ENCODE measurements at regions not wholly inside any gene's neighbourhood (a gene's known extent, or its start where the extent isn't known, plus 50 kb on each side); places are given as distances from the start of the nearest gene placed in this dataset.

GRCh38 chr20:50312682-50313521 lies 122.3 kb downstream of the CEBPB start:
- DNase-seq (ENCODE audit: low read depth in 2 of 2) = no peak

DNA sequence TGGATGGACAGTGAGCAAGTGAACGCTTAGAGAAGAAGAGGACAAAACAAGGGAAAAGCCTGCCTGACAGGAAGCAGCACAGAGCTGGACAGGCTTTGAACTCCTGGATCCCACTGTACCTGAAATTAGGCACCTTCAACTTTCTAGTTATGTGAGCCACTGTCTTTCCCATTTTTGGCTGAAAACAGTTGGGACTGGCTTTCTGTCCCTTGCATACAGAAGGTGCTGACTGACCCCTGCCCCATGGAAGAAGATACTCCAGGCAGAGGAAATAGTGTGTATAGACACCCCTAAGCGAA lies 122.8 kb downstream of the CEBPB start:
- DNase-seq (ENCODE audit: low read depth in 2 of 2) = no peak

DNA sequence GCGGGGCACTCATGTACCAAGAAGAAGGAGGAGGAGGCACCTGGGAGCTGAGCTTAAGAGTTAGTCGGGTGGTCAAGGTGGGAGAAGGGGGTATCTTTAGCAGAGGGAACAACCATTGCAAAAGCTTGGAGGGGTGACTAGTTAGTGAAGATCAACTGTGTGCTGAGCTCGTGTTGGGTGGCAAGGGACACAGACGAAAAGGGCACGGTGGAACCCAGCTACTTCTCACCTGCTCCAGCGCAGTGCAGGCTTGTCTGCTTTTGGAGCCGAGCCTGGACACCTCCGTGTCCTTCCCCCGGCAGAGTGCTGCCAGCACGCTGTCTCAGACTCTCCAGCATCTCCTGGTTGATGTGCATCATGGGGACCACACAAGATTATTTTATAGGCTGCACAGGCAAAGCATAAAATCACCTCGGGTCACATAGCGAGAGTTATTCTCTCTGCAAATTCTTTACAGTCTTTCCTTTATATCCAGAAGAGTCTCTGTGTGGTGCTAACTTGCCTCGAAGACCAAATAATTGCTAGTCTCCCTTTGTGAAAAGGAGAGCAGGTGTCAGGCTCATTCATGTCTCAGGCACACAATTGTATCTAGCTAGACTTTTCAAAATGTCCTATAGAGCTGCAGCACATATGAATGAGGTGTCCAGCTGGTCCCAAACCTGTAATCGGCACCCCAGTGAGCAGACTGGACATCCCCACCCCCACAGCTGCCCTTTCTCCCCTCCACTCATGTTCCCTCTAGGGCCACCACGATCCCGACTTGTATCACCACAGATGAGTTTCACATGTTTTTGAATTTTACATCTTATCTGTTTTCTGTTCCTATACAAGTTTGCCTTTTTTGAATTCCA lies 123.4 kb downstream of the CEBPB start:
- DNase-seq (ENCODE audit: low read depth in 2 of 2) = no peak

GRCh38 chr20:50314678-50315335 lies 124.2 kb downstream of the CEBPB start:
- DNase-seq (ENCODE audit: low read depth in 2 of 2) = no peak

- DNase-seq (ENCODE audit: low read depth in 2 of 2) = no peak
These were observed 125.2 kb downstream of the CEBPB start for GRCh38 chr20:50315586-50316551.

DNA sequence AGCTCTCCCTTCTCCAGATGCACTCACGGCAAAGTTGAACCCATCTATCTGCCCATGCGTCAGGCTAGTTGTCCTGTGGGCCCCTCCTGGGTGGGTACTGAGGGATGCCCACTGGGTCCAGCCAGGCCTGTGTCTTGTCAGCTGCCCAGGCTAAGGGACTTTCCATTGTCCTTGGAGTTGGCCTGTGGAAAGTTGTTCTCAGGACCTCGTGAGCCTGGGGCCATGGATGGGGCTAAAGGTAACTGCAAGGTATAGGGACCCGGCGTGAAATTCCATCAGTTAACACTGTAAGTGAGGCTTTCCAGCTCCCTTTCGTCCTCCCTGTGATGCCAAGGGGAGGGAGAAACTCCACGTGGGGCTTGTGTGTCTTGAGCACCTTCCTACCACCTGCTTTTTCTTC lies 126.5 kb downstream of the CEBPB start:
- DNase-seq (ENCODE audit: low read depth in 2 of 2) = no peak

DNA sequence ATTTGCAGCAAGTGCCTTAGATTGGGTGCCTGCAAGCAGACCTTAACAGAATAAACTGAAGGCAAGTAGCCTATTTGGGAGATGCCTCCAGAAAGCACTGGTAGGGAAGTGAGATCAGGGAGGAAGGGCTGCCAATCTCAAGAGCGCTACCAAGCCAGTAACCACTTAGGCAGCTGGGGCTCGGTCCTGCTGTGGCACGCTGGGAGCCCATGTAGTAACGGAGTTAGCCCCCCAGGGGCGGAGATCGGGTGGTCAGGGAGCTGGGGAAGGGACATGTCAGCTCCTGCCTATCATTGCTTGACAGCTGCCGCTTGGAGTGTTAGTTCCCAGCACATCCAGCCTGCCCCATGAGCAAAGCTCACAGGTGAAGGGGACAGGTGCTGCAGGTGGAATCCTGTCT lies 127.0 kb downstream of the CEBPB start:
- no peak for DNase-seq (ENCODE audit: low read depth in 2 of 2)

DNA sequence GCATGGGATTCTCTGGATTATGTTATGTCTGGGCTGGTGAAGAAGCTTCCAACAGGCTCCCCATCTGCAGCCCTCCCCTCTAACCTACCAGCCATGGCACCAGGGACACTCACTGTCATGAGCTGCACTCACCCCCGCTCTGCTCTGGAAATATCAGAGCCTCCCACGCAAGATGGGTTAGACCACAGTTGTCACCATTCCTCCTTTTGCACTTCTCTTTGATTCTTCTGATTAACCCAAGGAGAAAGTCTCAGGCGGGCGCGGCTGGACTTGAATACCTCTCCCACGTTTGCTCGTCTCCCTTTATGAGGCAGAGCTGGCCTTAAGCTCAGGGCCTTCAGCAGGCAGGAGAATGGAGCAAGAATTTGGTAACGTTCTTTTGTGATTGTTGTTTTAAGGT lies 128.1 kb downstream of the CEBPB start:
- no peak for DNase-seq (ENCODE audit: low read depth in 2 of 2)

GRCh38 chr20:50320005-50320900 lies 129.6 kb downstream of the CEBPB start:
- DNase-seq (ENCODE audit: low read depth in 2 of 2) = no peak

DNA sequence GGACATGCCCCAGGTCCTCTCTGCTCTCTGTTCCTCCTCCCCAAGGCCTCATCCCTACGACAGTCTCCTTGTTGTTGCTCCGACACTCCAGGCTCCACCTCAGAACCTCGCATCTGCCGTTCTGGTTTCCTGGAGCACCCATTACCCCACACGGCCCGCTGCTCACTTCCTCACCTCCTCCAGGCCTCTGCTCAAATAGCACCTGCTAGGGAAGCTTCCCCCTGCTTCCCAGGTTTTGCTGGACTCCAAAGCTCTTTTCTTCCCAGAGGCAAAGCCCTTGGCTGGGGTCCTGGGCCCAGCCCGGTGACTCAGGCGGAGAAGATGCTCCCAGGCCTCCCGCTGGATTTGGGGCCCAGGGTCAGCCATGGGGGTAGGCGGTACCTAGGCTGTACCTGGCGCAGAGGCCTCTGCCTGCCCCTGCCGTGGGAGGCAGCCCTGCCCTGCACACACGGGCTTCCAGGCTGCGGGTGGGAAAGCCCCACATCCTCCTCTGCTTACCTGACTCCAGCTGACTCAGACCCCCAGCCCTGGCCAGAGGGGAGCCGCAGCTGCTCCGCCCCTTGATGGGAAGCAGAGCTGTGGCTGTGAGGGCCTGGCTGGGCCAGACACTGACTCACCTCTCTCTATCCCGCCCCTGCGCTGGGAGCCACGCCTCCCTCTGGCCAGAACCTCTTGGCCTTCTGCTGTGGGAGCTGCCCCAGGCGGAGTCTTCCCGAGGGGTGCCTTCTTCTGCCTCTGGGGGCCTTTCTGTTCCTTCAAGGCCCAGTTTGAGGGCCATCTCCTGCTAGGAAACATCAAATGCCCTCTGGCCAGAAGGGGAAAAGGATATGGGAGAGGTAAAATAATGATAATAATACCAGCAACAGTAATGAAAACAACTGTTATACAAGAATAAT lies 130.5 kb downstream of the CEBPB start:
- no peak for DNase-seq (ENCODE audit: low read depth in 2 of 2)

DNA sequence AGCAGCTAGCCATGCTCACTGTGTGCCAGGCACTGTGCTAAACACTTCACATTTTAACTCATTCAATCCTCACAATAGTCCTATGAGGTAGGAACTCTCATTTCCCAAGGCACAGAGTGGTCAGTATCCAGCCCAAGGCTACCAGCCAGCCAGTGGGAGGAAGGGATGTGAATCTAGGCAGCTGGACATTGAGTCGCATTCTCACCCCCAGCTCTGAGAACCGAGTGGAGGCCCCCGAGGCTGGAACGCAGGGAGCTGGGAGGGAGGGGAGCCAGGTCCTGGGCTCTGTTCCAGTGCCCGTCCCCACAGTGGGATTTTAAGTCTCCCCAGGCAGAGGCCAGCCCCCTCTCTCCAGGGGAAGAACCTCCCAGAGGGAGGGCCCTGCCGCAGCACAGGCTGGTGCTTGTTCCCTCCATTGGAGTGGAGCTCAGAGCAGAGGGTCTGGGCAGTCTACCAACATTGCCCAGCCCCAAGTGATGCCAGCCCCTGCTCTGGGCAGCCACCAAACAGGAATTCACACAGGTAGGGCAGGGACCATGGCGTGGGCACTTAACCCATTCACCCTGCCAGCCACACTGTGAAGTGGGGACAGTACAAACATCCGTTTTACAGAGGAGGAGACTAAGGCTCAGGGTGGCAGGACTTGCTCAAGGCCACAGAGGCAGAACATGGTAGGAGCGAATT lies 131.3 kb downstream of the CEBPB start:
- DNase-seq (ENCODE audit: low read depth in 2 of 2) = no peak

DNA sequence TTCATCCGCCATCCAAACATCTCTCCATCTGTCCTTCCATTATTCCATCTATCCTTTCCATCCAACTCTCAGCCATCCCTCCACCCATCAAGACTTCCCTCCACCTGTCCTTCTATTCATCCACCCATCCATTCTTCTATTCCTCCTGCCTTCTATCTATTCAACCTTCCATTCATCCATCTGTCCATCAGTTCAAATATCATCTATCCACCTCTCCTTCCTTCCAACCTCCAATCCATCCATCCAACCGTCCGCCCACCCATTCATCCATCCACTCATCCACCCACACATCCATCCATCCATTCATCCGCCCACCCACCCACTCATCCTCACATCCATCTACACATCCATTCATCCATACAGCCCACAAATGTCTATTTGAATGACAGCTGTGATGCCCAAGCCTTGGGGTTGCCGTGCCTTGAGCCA lies 132.1 kb downstream of the CEBPB start:
- no peak for DNase-seq (ENCODE audit: low read depth in 2 of 2)

DNA sequence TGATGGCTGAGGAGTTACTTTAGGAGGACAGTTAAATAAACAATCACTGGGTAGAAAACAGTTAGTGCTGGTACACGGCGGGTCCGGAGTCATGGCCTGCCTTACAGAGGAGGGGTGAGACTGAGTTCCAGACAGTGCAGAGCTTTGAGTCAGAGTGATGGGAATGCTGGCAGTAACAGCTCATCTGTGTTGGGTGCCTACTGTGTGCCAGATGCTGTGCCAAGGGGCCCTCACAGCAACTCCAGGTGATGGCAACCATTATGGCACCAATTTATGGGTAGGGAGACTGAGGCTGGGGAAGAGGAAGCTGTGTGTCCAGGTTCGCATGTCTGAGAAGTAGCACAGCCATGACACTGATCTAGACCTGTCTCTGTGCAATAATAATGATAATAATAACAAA lies 132.6 kb downstream of the CEBPB start:
- DNase-seq (ENCODE audit: low read depth in 2 of 2) = no peak

- DNase-seq (ENCODE audit: low read depth in 2 of 2) = no peak
These were observed 133.4 kb downstream of the CEBPB start for GRCh38 chr20:50323777-50324775.

- DNase-seq (ENCODE audit: low read depth in 2 of 2) = no peak
These were observed 134.6 kb downstream of the CEBPB start for GRCh38 chr20:50325215-50325614.

DNA sequence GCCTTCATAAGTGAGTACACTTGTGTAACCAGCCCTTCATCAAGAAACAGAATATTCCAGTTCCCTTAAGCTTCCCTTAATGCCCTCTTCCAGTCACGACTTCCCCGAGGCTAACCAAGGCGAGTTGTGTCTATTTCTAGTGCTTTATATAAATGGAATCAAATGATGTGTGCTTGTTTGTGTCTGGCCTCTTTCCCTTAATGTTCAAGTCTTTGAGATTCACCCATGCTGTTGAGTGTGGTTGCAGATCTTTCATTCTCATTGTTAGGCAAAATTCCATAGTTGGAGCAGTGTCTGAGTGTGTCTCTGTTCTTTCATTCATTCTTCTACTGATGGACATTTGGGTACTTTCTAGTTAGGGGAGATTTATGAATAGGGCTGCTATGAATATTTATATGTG lies 135.0 kb downstream of the CEBPB start:
- DNase-seq (ENCODE audit: low read depth in 2 of 2) = no peak

DNA sequence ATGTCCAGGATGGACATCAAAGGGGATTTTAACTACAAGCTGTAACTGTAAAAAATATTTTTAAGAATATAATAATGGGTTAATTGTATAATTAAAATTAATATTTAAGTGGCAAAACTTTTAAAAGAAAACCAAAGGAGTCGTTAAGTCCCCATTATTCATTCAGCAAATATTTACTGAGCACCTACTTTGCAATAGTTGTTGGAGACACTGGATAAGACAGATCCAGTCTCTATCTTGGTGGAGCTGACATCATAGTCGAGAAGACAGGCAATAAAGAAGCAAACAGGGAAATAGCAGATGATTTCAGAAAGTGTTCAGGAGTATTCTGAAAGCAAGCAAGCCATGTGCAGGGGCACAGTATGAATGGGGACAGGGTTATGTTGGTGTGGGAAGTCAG lies 137.0 kb downstream of the CEBPB start:
- DNase-seq (ENCODE audit: low read depth in 2 of 2) = no peak

Measured in stimulated activated CD8-positive, alpha-beta memory T cell treated with anti-CD3 and anti-CD28 coated beads, Interleukin-7, amount 100 ng/mL, for 1 hour (primary cell).